Large intestine (tissue), 3 donors: ENCODE measurements at regions not wholly inside any gene's neighbourhood (a gene's known extent, or its start where the extent isn't known, plus 50 kb on each side); places are given as distances from the start of the nearest gene placed in this dataset.
"Not testable (repeated sequence)": the region's sequence is repeated elsewhere in the genome, so short reads cannot be mapped to it uniquely, and the experiment has no call there.

ENCODE experiments used
- DNase-seq, 2 donors: peaks; one replicate each; pipeline versions ENCODE4 v3.0.0 to v3.0.0-alpha.2; 2013
- H3K27ac ChIP-seq: one replicate; pipeline ENCODE4 v1.5.1; 2013; ENCODE audit warnings: low read length
- H3K27me3 ChIP-seq: 2 replicates; pipeline ENCODE4 v1.6.1; 2013; ENCODE audit warnings: low read length; ENCODE audit not compliant: control insufficient read depth, insufficient read depth
- H3K36me3 ChIP-seq: 2 replicates; pipeline ENCODE4 v1.6.1; 2013; ENCODE audit warnings: low read length; ENCODE audit not compliant: control insufficient read depth, insufficient read depth
- H3K4me1 ChIP-seq: one replicate; pipeline ENCODE4 v1.6.1; 2013; ENCODE audit warnings: low read length; ENCODE audit not compliant: control insufficient read depth, insufficient read depth
- H3K4me3 ChIP-seq: one replicate; pipeline ENCODE4 v1.5.1; 2013; ENCODE audit warnings: low read length
- H3K9me3 ChIP-seq: one replicate; pipeline ENCODE4 v1.6.1; 2013; ENCODE audit warnings: mild to moderate bottlenecking, low read depth, low read length, moderate library complexity; ENCODE audit not compliant: control insufficient read depth
- WGBS: methylation state at CpG from one replicate; pipeline ENCODE4 v1.1.5; 2013; ENCODE audit warnings: low lambda C conversion rate; ENCODE audit not compliant: insufficient coverage; 5-methylcytosine and 5-hydroxymethylcytosine counted together

DNA sequence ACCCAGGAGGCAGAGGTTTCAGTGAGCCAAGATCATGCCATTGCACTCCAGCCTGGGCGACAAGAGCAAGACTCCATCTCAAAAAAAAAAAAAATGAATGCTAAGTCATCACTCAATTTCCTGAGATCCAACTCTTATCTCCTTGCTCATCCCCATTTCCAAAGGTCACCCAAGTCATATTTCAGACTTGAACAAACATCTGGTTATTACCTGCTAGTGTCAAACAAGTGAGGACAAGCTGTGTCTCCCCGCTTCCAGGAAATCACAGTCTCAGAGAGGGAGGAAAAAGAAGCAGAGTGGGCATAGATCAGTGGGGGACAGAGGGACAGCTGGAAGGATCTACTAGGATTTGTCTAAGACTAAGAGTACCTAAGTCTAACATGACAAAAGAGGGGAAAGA, 147.5 kb upstream of the FUNDC1 start:
- DNase-seq, result peak; percentile 33 to 60
- H3K27me3 ChIP-seq, result no peaks in the 10 kb centered on the region
- H3K9me3 ChIP-seq, result no peaks in the 10 kb centered on the region
- WGBS, result no CpG with 5 or more reads among the region's 2 CpGs
- H3K36me3 ChIP-seq, result no peaks in the 10 kb centered on the region
- peaks cover 25% of the 10 kb centered on the region for H3K4me1 ChIP-seq
- H3K27ac ChIP-seq, result peak overlapping the region; percentile 69
- no peak overlapping the region for H3K4me3 ChIP-seq

GRCh38 chrX:44675362-44676024, 132.8 kb upstream of the FUNDC1 start:
- no peak overlapping the region for H3K4me3 ChIP-seq
- no CpG with 5 or more reads among the region's 10 CpGs for WGBS
- DNase-seq, result peak; percentile 11 to 15

DNA sequence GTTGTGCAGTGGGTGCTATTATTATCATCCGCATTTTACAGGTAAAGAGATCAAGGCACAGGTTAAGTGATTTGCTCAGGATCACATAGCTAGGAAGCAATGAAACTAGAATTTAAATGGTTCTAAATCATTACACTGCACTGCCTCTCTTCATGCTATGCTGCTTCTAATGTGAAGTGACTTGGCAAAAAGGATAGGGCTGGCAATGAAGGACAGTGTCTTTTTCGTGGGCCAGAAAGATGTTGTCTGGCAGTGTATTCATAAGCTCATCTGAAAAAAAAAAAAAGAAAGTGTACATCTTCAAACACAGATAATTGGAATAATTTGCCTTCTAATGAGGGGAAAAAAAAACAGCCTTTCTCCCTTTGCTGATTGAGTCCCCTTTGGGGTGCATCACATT, 132.2 kb upstream of the FUNDC1 start:
- no peaks in the 10 kb centered on the region for H3K4me1 ChIP-seq
- no CpG with 5 or more reads among the region's 2 CpGs for WGBS
- H3K27ac ChIP-seq, result no peak overlapping the region
- H3K27me3 ChIP-seq, result no peaks in the 10 kb centered on the region
- DNase-seq, result no peak
- H3K4me3 ChIP-seq, result no peak overlapping the region
- H3K9me3 ChIP-seq, result no peaks in the 10 kb centered on the region
- no peaks in the 10 kb centered on the region for H3K36me3 ChIP-seq

More at GRCh38 chrX:44675362-44676024, 132.8 kb upstream of the FUNDC1 start:
- no peaks in the 10 kb centered on the region for H3K36me3 ChIP-seq
- H3K27ac ChIP-seq, result no peak overlapping the region
- no peaks in the 10 kb centered on the region for H3K27me3 ChIP-seq
- H3K9me3 ChIP-seq, result no peaks in the 10 kb centered on the region
- H3K4me1 ChIP-seq, result no peaks in the 10 kb centered on the region

- H3K4me3 ChIP-seq, result no peak overlapping the region
- no CpG with 5 or more reads among the region's 1 CpG for WGBS
- H3K36me3 ChIP-seq, result no peaks in the 10 kb centered on the region
- no peak for DNase-seq
- no peaks in the 10 kb centered on the region for H3K9me3 ChIP-seq
- no peaks in the 10 kb centered on the region for H3K27me3 ChIP-seq
- H3K4me1 ChIP-seq, result no peaks in the 10 kb centered on the region
- H3K27ac ChIP-seq, result no peak overlapping the region
Observed at GRCh38 chrX:44669626-44670025, 127.0 kb upstream of the FUNDC1 start.

- Histone ChIP-seq H3K36me3 (no peaks in the 10 kb centered on the region), H3K27me3 (no peaks in the 10 kb centered on the region), H3K4me3 (no peak overlapping the region), H3K9me3 (no peaks in the 10 kb centered on the region), H3K4me1 (no peaks in the 10 kb centered on the region), H3K27ac (no peak overlapping the region)
- no CpG with 5 or more reads among the region's 3 CpGs for WGBS
- DNase-seq, result no peak
Observed at GRCh38 chrX:44667771-44668170, 125.1 kb upstream of the FUNDC1 start.

DNA sequence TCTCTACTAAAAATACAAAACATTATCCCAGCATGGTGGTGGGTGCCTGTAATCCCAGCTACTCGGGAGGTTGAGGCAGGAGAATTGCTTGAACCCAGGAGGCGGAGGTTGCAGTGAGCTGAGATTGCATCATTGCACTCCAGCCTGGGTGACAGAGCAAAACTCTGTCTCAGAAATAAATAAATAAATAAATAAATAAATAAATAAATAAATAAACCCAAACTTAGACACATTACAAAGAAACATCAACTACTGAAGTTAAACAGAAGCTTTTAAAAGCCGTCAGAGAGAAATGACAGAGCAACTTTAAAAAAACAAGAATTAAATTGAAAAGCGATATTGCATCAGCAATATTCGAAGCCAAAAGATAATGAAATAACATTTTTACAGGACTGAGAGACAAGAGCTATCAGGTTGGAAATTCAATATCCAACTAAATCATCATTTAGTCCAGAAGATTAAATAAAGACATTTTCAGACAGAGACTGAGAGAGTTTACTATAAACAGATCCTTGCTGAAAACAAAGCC, 115.1 kb upstream of the FUNDC1 start:
- H3K4me1 ChIP-seq, H3K36me3 ChIP-seq, DNase-seq, H3K9me3 ChIP-seq, H3K27ac ChIP-seq, H3K4me3 ChIP-seq, H3K27me3 ChIP-seq: not testable (repeated sequence)
- WGBS, result 100% methylated on average over 2 of the region's 5 CpGs

GRCh38 chrX:44651358-44651757, 108.7 kb upstream of the FUNDC1 start:
- no peaks in the 10 kb centered on the region for H3K9me3 ChIP-seq
- no peak overlapping the region for H3K4me3 ChIP-seq
- no peaks in the 10 kb centered on the region for H3K36me3 ChIP-seq
- H3K4me1 ChIP-seq, result no peaks in the 10 kb centered on the region
- WGBS, result no CpG with 5 or more reads among the region's 2 CpGs
- no peak overlapping the region for H3K27ac ChIP-seq
- peak in 1 of 2 donors; percentile 8 for DNase-seq
- no peaks in the 10 kb centered on the region for H3K27me3 ChIP-seq

- Histone ChIP-seq H3K36me3 (no peaks in the 10 kb centered on the region), H3K27me3 (no peaks in the 10 kb centered on the region), H3K4me3 (no peak overlapping the region), H3K27ac (no peak overlapping the region), H3K9me3 (no peaks in the 10 kb centered on the region), H3K4me1 (no peaks in the 10 kb centered on the region)
- no peak for DNase-seq
- no CpG with 5 or more reads among the region's 5 CpGs for WGBS
Observed at GRCh38 chrX:44643723-44644122, 101.1 kb upstream of the FUNDC1 start.

- Histone ChIP-seq H3K4me1 (no peaks in the 10 kb centered on the region), H3K36me3 (no peaks in the 10 kb centered on the region), H3K9me3 (no peaks in the 10 kb centered on the region), H3K27ac (no peak overlapping the region), H3K4me3 (no peak overlapping the region), H3K27me3 (no peaks in the 10 kb centered on the region)
- DNase-seq, result no peak
- no CpG with 5 or more reads among the region's 1 CpG for WGBS
Observed at GRCh38 chrX:44637282-44637681, 94.6 kb upstream of the FUNDC1 start.

- no CpG with 5 or more reads among the region's 4 CpGs for WGBS
- peak overlapping the region; percentile 75 for H3K27ac ChIP-seq
- DNase-seq, result peak; percentile 75 to 87
- H3K4me1 ChIP-seq, result peaks cover 3% of the 10 kb centered on the region
- H3K9me3 ChIP-seq, result no peaks in the 10 kb centered on the region
- no peak overlapping the region for H3K4me3 ChIP-seq
- no peaks in the 10 kb centered on the region for H3K36me3 ChIP-seq
- H3K27me3 ChIP-seq, result no peaks in the 10 kb centered on the region
Observed at GRCh38 chrX:44621078-44621477, 78.4 kb upstream of the FUNDC1 start.

DNA sequence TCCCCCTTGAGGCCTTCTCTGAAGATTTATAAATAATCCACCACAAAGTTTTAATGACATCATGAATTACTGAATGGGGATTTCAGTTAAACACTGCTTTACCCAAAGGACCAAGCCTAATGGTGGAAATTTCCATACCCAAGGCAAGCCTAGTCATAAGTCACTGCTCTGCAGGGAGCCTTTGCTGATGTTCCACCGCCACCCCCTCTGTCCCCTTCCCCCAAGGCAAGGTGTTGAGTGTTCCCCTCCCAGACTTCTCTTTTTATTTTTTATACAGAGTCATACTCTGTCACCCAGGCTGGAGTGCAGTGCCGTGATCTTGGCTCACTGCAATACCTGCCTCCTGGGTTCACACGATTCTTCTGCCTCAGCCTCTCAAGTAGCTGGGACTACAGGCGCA, 76.4 kb upstream of the FUNDC1 start:
- DNase-seq, result no peak
- Histone ChIP-seq H3K9me3 (no peaks in the 10 kb centered on the region), H3K27ac (no peak overlapping the region), H3K27me3 (no peaks in the 10 kb centered on the region), H3K4me1 (peaks cover 3% of the 10 kb centered on the region), H3K36me3 (no peaks in the 10 kb centered on the region), H3K4me3 (no peak overlapping the region)
- WGBS, result no CpG with 5 or more reads among the region's 4 CpGs
